IMR-90 (cell line): ENCODE measurements at regions not wholly inside any gene's neighbourhood (a gene's known extent, or its start where the extent isn't known, plus 50 kb on each side); places are given as distances from the start of the nearest gene placed in this dataset.

Experiments
- ATAC-seq: fragments of 200-7000 bp; cut with Tn5 transposase; 2 replicates; pipeline ENCODE4 v1.9.1; 2020; ENCODE audit warnings: low read depth, mild to moderate bottlenecking, moderate library complexity
- BruUV-seq: library from RNA; stranded (reverse); fragments of 400-500 nt; replicated peaks from 2 replicates; lab custom pipeline; 2021; lab: Mats Ljungman, UMichigan
- CTCF ChIA-PET: fragments of 300-600 bp; formaldehyde crosslinking; extraction: SDS; loops from one replicate; lab custom pipeline; 2021; ENCODE audit warnings: antibody characterized with exemption; lab: Yijun Ruan, JAX
- POLR2A ChIA-PET: fragments of 300-600 bp; sonication (Branson Sonifier 250); formaldehyde crosslinking; loops from one replicate; lab custom pipeline; 2022; ENCODE audit warnings: antibody characterized with exemption; ENCODE audit not compliant: unreplicated experiment; lab: Charles Lee
- DNase-seq: peaks from one replicate; pipeline ENCODE4 v3.0.0; 2013
- H2AFZ ChIP-seq: replicated peaks from 2 replicates; pipeline ENCODE3; 2013; ENCODE audit warnings: low read length, mild to moderate bottlenecking; ENCODE audit not compliant: poor library complexity
- H2AK5ac ChIP-seq: 2 replicates; pipeline ENCODE4 v1.6.1; 2013; ENCODE audit warnings: low read depth, low read length, inconsistent platforms
- H2AK9ac ChIP-seq: replicated peaks from 2 replicates; pipeline ENCODE3; 2013; ENCODE audit warnings: mild to moderate bottlenecking, low read depth, low read length, moderate library complexity; ENCODE audit not compliant: poor library complexity
- H2BK120ac ChIP-seq: 2 replicates; pipeline ENCODE4 v1.6.1; 2013; ENCODE audit warnings: low read depth, low read length, inconsistent platforms
- H2BK15ac ChIP-seq: 3 replicates; pipeline ENCODE4 v1.6.1; 2013; ENCODE audit warnings: low read depth, low read length, inconsistent platforms
- H2BK20ac ChIP-seq: 2 replicates; pipeline ENCODE4 v1.6.1; 2013; ENCODE audit warnings: low read depth, mild to moderate bottlenecking, inconsistent platforms, low read length, moderate library complexity
- H2BK5ac ChIP-seq: 2 replicates; pipeline ENCODE4 v1.6.1; 2013; ENCODE audit warnings: mild to moderate bottlenecking, low read depth, low read length, inconsistent platforms; ENCODE audit not compliant: poor library complexity, severe bottlenecking
- H3K14ac ChIP-seq: replicated peaks from 2 replicates; pipeline ENCODE4 v1.6.1; 2013; ENCODE audit warnings: low read depth, low read length, inconsistent platforms
- H3K18ac ChIP-seq: 2 replicates; pipeline ENCODE4 v1.6.1; 2013; ENCODE audit warnings: low read depth, low read length, control low read depth
- H3K23ac ChIP-seq: 2 replicates; pipeline ENCODE4 v1.6.1; 2013; ENCODE audit warnings: low read depth, low read length, inconsistent platforms
- H3K27ac ChIP-seq: 2 replicates; pipeline ENCODE4 v1.5.1; 2013; ENCODE audit warnings: mild to moderate bottlenecking, control low read depth, low read length; ENCODE audit not compliant: insufficient read depth
- H3K27me3 ChIP-seq: 2 replicates; pipeline ENCODE4 v1.6.1; 2013; ENCODE audit warnings: low read length; ENCODE audit not compliant: control insufficient read depth, insufficient read depth
- H3K36me3 ChIP-seq: 2 replicates; pipeline ENCODE4 v1.6.1; 2013; ENCODE audit warnings: low read length, mixed read lengths; ENCODE audit not compliant: control insufficient read depth, insufficient read depth
- H3K4ac ChIP-seq: 2 replicates; pipeline ENCODE4 v1.6.1; 2013; ENCODE audit warnings: low read depth, low read length, inconsistent platforms
- H3K4me1 ChIP-seq: 2 replicates; pipeline ENCODE4 v1.6.1; 2013; ENCODE audit warnings: low read length, mixed read lengths; ENCODE audit not compliant: control insufficient read depth, insufficient read depth
- H3K4me2 ChIP-seq: 2 replicates; pipeline ENCODE4 v1.6.1; 2013; ENCODE audit warnings: low read depth, mild to moderate bottlenecking, control low read depth, low read length, moderate library complexity
- H3K4me3 ChIP-seq: 2 replicates; pipeline ENCODE4 v1.5.1; 2013; ENCODE audit warnings: low read depth, mild to moderate bottlenecking, control low read depth, low read length, moderate library complexity; ENCODE audit not compliant: insufficient read depth
- H3K56ac ChIP-seq: 2 replicates; pipeline ENCODE4 v1.6.1; 2013; ENCODE audit warnings: low read length, inconsistent platforms; ENCODE audit not compliant: insufficient read depth; ENCODE audit errors: extremely low read depth
- H3K79me1 ChIP-seq, 2 experiments: 2 replicates each; pipeline ENCODE4 v1.6.1; 2013; ENCODE audit warnings: low read length in 2 of 2, inconsistent platforms in 1 of 2, low read depth in 1 of 2
- H3K9ac ChIP-seq: 2 replicates; pipeline ENCODE4 v1.6.1; 2013; ENCODE audit warnings: low read depth, low read length, control low read depth
- H3K9me1 ChIP-seq: 2 replicates; pipeline ENCODE4 v1.6.1; 2013; ENCODE audit warnings: low read length, inconsistent platforms; ENCODE audit not compliant: insufficient read depth
- H3K9me3 ChIP-seq: 2 replicates; pipeline ENCODE4 v1.6.1; 2013; ENCODE audit warnings: low read length; ENCODE audit not compliant: control insufficient read depth, insufficient read depth
- H4K20me1 ChIP-seq: 2 replicates; pipeline ENCODE4 v1.6.1; 2013; ENCODE audit warnings: low read length, inconsistent platforms; ENCODE audit not compliant: insufficient read depth
- H4K5ac ChIP-seq: 2 replicates; pipeline ENCODE4 v1.6.1; 2013; ENCODE audit warnings: mild to moderate bottlenecking, low read depth, low read length, control low read depth
- H4K8ac ChIP-seq, 2 experiments: 2 replicates each; pipeline ENCODE4 v1.6.1; 2013; ENCODE audit warnings: low read depth in 2 of 2, low read length in 2 of 2, control low read depth in 1 of 2, inconsistent platforms in 1 of 2
- H4K91ac ChIP-seq: 2 replicates; pipeline ENCODE4 v1.6.1; 2013; ENCODE audit warnings: low read depth, low read length, inconsistent platforms; ENCODE audit not compliant: insufficient read depth
- BHLHE40 ChIP-seq: fragments of 150-350 bp; IDR thresholded peaks from 2 replicates; pipeline ENCODE4 v1.6.1; 2016; ENCODE audit warnings: mild to moderate bottlenecking, low read depth, low read length
- CEBPB ChIP-seq: IDR thresholded peaks from 2 replicates; pipeline ENCODE4 v1.6.1; 2012; ENCODE audit warnings: low read depth, low read length, improper control_type of control experiment
- CHD1 ChIP-seq: IDR thresholded peaks from 2 replicates; pipeline ENCODE4 v1.6.1; 2012; ENCODE audit warnings: low read depth, low read length, improper control_type of control experiment
- CTCF ChIP-seq: conservative IDR thresholded peaks from 2 replicates; pipeline ENCODE4 v1.5.1; 2012; ENCODE audit warnings: mild to moderate bottlenecking, low read depth, low read length, improper control_type of control experiment
- MAFK ChIP-seq: IDR thresholded peaks from 2 replicates; pipeline ENCODE4 v1.6.1; 2012; ENCODE audit warnings: low read depth, low read length, improper control_type of control experiment
- MAZ ChIP-seq: IDR thresholded peaks from 2 replicates; pipeline ENCODE4 v1.6.1; 2012; ENCODE audit warnings: low read depth, mild to moderate bottlenecking, low read length, improper control_type of control experiment, moderate library complexity, borderline replicate concordance
- MXI1 ChIP-seq: IDR thresholded peaks from 2 replicates; pipeline ENCODE4 v1.6.1; 2012; ENCODE audit warnings: low read depth, mild to moderate bottlenecking, low read length, moderate library complexity, borderline replicate concordance
- NFE2L2 ChIP-seq: fragments of 150-350 bp; IDR thresholded peaks from 2 replicates; pipeline ENCODE4 v1.6.1; 2016; ENCODE audit warnings: low read depth, mild to moderate bottlenecking, low read length
- POLR2A ChIP-seq: IDR thresholded peaks from 2 replicates; pipeline ENCODE4 v1.6.1; 2012; ENCODE audit warnings: mild to moderate bottlenecking, low read depth, low read length
- RAD21 ChIP-seq: IDR thresholded peaks from 2 replicates; pipeline ENCODE4 v1.6.1; 2012; ENCODE audit warnings: low read length, improper control_type of control experiment
- RCOR1 ChIP-seq: IDR thresholded peaks from 2 replicates; pipeline ENCODE4 v1.6.1; 2012; ENCODE audit warnings: mild to moderate bottlenecking, low read length, improper control_type of control experiment; ENCODE audit not compliant: insufficient replicate concordance
- RFX5 ChIP-seq: IDR thresholded peaks from 2 replicates; pipeline ENCODE4 v1.8.0; 2012; ENCODE audit warnings: low read depth, mild to moderate bottlenecking, low read length, moderate library complexity
- WGBS, 2 experiments: methylation state at CpG; one replicate each; pipeline versions ENCODE4 v1.1.5 to v1.1.7; 2013; ENCODE audit warnings: missing lambda C conversion rate in 2 of 2; ENCODE audit not compliant: insufficient read length in 1 of 2; ENCODE audit errors: extremely low coverage in 2 of 2; 5-methylcytosine and 5-hydroxymethylcytosine counted together
- dilution Hi-C: fragments of 300-500 bp; cut with HindIII; formaldehyde crosslinking; loops from one replicate; pipeline ENCODE4 v1.14.3; 2018; ENCODE audit warnings: low sequenced_read_pairs; ENCODE audit not compliant: unreplicated experiment
- in situ Hi-C: fragments of 300-500 bp; cut with MboI; formaldehyde crosslinking; loops from 3 replicates; pipeline ENCODE4 v1.14.3; 2019; ENCODE audit warnings: low sequenced_read_pairs, inconsistent platforms, mixed read lengths
- intact Hi-C: fragments of 100-400 bp; cut with micrococcal nuclease; formaldehyde crosslinking; loops from 2 replicates; pipeline ENCODE4 v1.10.0; 2022
- TF ChIP-seq, protein P1 (sequence below): fragments of 150-350 bp; IDR thresholded peaks from 2 replicates; pipeline ENCODE4 v1.6.1; 2016; ENCODE audit warnings: low read depth, mild to moderate bottlenecking, low read length, moderate library complexity, borderline replicate concordance
- TF ChIP-seq, protein P2 (sequence below): fragments of 150-350 bp; IDR thresholded peaks from 2 replicates; pipeline ENCODE4 v1.6.1; 2017; ENCODE audit warnings: mild to moderate bottlenecking, antibody characterized with exemption, low read length, low read depth

GRCh38 chr14:84749191-84749955, 780.6 kb upstream of the FLRT2 start:
- Histone ChIP-seq H4K5ac (no peak overlapping the region), H2AK5ac (no peak overlapping the region), H3K27me3 (no peaks in the 10 kb centered on the region), H4K91ac (no peak overlapping the region), H2AK9ac (no peak overlapping the region), H3K36me3 (no peaks in the 10 kb centered on the region), H3K4me1 (peaks cover 5% of the 10 kb centered on the region; the same call in 1 of the 2 replicates), H2BK15ac (no peak overlapping the region), H3K4ac (no peak overlapping the region), H4K8ac (no peak overlapping the region), H2BK5ac (no peak overlapping the region), H3K18ac (no peak overlapping the region), H3K9me1 (no peaks in the 10 kb centered on the region), H3K4me3 (no peak overlapping the region), H3K23ac (no peak overlapping the region), H3K27ac (no peak overlapping the region), H3K9ac (no peak overlapping the region), H3K56ac (no peak overlapping the region), H2BK120ac (no peak overlapping the region; the same call in 1 of the 2 replicates), H3K4me2 (no peak overlapping the region), H2BK20ac (peak overlapping the region; percentile 45; the same call in 1 of the 2 replicates), H3K14ac (no peak overlapping the region), H4K20me1 (no peaks in the 10 kb centered on the region), H3K9me3 (no peaks in the 10 kb centered on the region), H3K79me1 (no peaks in the 10 kb centered on the region), H2AFZ (no peak overlapping the region)
- intact Hi-C loops (no loop called here), in situ Hi-C loops (no loop called here), dilution Hi-C loops (no loop called here)
- ATAC-seq (no peak), DNase-seq (no peak)
- no CpG with 5 or more reads among the region's 6 CpGs for WGBS, 2 experiments
- ChIA-PET CTCF (no interaction called here), POLR2A (no interaction called here)
- BruUV-seq: no TSS peak
- TF ChIP-seq NFE2L2: no peak
- no peak for TF ChIP-seq CTCF
- no peak for TF ChIP-seq CEBPB
- no peak for TF ChIP-seq RAD21
- TF ChIP-seq, protein P1, sequence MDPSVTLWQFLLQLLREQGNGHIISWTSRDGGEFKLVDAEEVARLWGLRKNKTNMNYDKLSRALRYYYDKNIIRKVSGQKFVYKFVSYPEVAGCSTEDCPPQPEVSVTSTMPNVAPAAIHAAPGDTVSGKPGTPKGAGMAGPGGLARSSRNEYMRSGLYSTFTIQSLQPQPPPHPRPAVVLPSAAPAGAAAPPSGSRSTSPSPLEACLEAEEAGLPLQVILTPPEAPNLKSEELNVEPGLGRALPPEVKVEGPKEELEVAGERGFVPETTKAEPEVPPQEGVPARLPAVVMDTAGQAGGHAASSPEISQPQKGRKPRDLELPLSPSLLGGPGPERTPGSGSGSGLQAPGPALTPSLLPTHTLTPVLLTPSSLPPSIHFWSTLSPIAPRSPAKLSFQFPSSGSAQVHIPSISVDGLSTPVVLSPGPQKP: no peak
- TF ChIP-seq RCOR1: no peak
- no peak for TF ChIP-seq BHLHE40
- TF ChIP-seq MAFK: no peak
- TF ChIP-seq POLR2A: no peak
- TF ChIP-seq, protein P2, sequence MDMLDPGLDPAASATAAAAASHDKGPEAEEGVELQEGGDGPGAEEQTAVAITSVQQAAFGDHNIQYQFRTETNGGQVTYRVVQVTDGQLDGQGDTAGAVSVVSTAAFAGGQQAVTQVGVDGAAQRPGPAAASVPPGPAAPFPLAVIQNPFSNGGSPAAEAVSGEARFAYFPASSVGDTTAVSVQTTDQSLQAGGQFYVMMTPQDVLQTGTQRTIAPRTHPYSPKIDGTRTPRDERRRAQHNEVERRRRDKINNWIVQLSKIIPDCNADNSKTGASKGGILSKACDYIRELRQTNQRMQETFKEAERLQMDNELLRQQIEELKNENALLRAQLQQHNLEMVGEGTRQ: no peak
- TF ChIP-seq RFX5: no peak
- no peak for TF ChIP-seq CHD1
- no peak for TF ChIP-seq MXI1
- TF ChIP-seq MAZ: no peak
